Neuron (in vitro differentiated cells): ENCODE measurements at regions not wholly inside any gene's neighbourhood (a gene's known extent, or its start where the extent isn't known, plus 50 kb on each side); places are given as distances from the start of the nearest gene placed in this dataset.
"Not testable (repeated sequence)": the region's sequence is repeated elsewhere in the genome, so short reads cannot be mapped to it uniquely, and the experiment has no call there.

Experiments used
- H2AFZ ChIP-seq: one replicate; pipeline ENCODE4 v1.6.1; 2013; ENCODE audit warnings: low read depth, mild to moderate bottlenecking, inconsistent platforms, low read length, moderate library complexity
- H3K27me3 ChIP-seq: one replicate; pipeline ENCODE4 v1.6.1; 2013; ENCODE audit warnings: low read length; ENCODE audit not compliant: insufficient read depth
- H3K36me3 ChIP-seq: one replicate; pipeline ENCODE4 v1.6.1; 2013; ENCODE audit warnings: low read length; ENCODE audit not compliant: insufficient read depth
- H3K4me1 ChIP-seq: one replicate; pipeline ENCODE4 v1.6.1; 2013; ENCODE audit warnings: low read length; ENCODE audit not compliant: insufficient read depth
- H3K4me3 ChIP-seq: 2 replicates; pipeline ENCODE4 v1.5.1; 2013; ENCODE audit warnings: mild to moderate bottlenecking, low read length, moderate library complexity
- H3K9me3 ChIP-seq: one replicate; pipeline ENCODE4 v1.6.1; 2013; ENCODE audit warnings: low read length

DNA sequence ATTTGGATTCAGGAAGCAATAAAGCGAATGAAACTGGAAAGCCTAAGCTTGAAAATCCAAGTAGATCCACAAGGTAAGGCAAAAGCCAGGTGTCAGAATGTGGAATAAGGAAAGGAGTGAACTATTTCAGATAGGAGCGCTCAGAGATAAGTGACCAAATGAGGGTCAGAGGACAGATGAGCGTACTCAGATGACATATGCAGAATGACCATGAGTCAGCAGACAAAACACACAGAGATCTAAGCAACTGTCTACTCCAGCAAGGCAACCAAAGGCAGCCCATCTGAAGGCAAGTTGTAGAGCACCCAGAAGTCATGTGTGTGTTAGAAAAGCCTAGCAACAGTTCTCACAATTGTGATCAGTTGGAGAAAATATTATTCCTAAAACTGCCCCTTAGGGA lies 548.4 kb upstream of the FSHR start:
- H3K27me3 ChIP-seq: no peaks in the 10 kb centered on the region
- H3K9me3 ChIP-seq: no peaks in the 10 kb centered on the region
- H3K4me3 ChIP-seq: no peak overlapping the region
- no peaks in the 10 kb centered on the region for H3K36me3 ChIP-seq
- no peak overlapping the region for H2AFZ ChIP-seq
- H3K4me1 ChIP-seq: no peaks in the 10 kb centered on the region

GRCh38 chr2:49693961-49694360 lies 539.6 kb upstream of the FSHR start:
- H3K4me1 ChIP-seq: no peaks in the 10 kb centered on the region
- H3K9me3 ChIP-seq: no peaks in the 10 kb centered on the region
- H3K36me3 ChIP-seq: no peaks in the 10 kb centered on the region
- H3K27me3 ChIP-seq: no peaks in the 10 kb centered on the region
- no peak overlapping the region for H3K4me3 ChIP-seq
- no peak overlapping the region for H2AFZ ChIP-seq

GRCh38 chr2:49692022-49692421 lies 537.7 kb upstream of the FSHR start:
- not testable (repeated sequence) for H3K36me3 ChIP-seq, H3K4me3 ChIP-seq, H3K9me3 ChIP-seq, H3K27me3 ChIP-seq, H2AFZ ChIP-seq, H3K4me1 ChIP-seq

DNA sequence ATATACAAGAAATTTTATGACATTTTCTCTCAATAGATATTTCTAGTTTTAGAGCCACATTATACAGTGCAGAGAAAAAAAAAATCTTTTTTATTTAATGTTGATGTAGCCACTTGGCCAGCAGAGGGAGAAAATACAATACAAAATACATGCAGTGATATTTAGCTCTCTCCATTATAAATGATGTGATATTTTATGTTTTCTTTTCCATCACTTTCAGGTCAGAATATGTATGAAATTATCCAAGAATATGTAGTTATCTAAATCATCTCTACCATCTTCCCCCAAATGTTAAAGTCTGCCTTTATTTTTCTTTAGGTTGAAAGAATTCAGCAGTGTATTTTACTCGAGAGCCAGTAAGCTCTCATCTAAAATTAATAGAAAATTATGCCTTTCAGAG lies 533.6 kb upstream of the FSHR start:
- no peaks in the 10 kb centered on the region for H3K27me3 ChIP-seq

DNA sequence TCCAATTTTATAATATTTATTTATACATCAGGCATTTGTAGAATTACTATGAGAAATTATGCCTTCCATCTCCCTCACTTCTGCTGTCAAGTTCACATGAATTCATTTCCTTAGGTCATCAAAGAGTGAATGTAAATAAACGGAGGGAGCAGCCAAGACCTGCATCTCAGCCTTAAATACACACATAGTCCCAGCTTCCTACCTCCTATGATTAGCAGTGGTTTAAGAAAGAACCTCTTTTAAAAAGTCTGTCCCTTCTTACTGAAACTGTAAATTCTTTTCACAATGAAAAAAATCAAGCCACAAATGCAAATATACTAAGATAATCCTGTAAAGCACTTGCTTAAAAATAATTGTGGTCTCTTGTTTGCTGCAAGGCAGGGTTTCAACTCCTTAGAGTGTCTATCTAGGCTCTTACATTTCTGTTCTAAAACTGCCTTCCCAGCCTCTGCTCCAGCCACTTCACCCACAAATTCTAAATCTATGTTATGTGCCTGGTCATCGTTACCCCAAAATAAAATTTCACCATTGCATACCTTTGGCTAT lies 532.7 kb upstream of the FSHR start:
- Histone ChIP-seq H3K4me3 (no peak overlapping the region), H3K27me3 (no peaks in the 10 kb centered on the region), H3K9me3 (no peaks in the 10 kb centered on the region), H3K4me1 (no peaks in the 10 kb centered on the region), H3K36me3 (no peaks in the 10 kb centered on the region), H2AFZ (no peak overlapping the region)

More for the DNA sequence above, 533.6 kb upstream of the FSHR start:
- H3K4me1 ChIP-seq: no peaks in the 10 kb centered on the region
- no peaks in the 10 kb centered on the region for H3K36me3 ChIP-seq
- H3K9me3 ChIP-seq: no peaks in the 10 kb centered on the region
- H3K4me3 ChIP-seq: no peak overlapping the region
- H2AFZ ChIP-seq: peak overlapping the region; percentile 61

DNA sequence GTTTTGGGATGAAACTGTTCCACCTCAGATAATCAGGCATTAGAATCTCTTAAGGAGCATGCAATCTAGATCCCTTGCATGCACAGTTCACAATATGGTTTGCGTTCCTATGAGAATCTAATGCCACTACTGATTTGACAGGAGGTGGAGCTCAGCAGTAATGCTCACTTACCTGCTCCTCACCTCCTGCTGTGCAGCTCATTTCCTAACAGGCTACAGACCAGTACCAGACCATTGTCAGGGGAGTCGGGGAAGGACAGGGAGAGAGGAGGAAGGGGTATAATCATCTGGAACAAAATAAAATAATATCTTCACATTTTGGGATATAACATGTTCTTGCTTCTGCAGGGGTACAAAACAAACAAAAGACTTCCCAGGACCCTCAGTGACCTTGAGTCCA lies 532.0 kb upstream of the FSHR start:
- Histone ChIP-seq H3K27me3 (no peaks in the 10 kb centered on the region), H2AFZ (no peak overlapping the region), H3K4me1 (no peaks in the 10 kb centered on the region), H3K9me3 (no peaks in the 10 kb centered on the region), H3K4me3 (no peak overlapping the region), H3K36me3 (no peaks in the 10 kb centered on the region)

DNA sequence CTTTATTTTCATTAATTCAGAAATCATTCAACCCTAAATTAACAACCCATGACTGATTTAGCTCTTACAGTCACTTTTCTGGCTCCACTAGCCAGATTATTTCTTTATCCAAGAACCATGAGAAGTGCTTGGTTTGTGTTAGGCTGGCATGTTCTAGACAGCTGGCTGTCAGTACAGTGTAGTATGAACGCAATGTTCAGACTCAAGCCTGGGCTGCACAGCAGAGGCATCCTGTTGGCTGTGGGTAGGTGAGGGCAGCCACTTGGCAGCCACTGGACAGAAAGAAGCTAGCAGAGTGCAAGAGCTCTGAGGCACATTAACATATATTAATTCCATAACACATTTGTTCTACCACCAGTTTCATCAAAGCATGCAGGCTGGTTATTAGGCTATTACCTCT lies 522.9 kb upstream of the FSHR start:
- no peaks in the 10 kb centered on the region for H3K27me3 ChIP-seq
- H3K9me3 ChIP-seq: no peaks in the 10 kb centered on the region
- no peaks in the 10 kb centered on the region for H3K4me1 ChIP-seq
- no peak overlapping the region for H2AFZ ChIP-seq
- no peaks in the 10 kb centered on the region for H3K36me3 ChIP-seq
- no peak overlapping the region for H3K4me3 ChIP-seq

DNA sequence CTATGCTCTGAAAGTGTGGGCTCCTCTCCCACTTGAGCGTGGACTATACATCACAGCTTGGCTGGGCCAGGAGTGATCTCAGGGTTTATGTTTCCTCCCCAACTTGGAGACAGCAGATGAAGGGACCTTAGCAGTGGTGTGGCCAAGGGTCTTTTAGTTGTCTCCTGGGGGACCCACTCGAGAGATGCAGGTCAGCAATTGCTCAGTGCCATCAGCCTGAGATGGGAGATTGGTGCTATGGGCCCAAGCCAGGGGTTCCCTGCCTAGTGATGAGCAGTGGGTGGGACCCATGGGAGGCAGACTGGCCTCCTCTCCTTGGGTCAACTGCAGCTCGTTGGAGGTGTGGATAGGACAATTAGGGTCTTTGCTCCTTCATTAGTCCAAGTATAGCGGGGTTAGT lies 510.5 kb upstream of the FSHR start:
- H3K36me3 ChIP-seq: no peaks in the 10 kb centered on the region
- no peaks in the 10 kb centered on the region for H3K9me3 ChIP-seq
- no peak overlapping the region for H3K4me3 ChIP-seq
- no peaks in the 10 kb centered on the region for H3K27me3 ChIP-seq
- no peak overlapping the region for H2AFZ ChIP-seq
- no peaks in the 10 kb centered on the region for H3K4me1 ChIP-seq

DNA sequence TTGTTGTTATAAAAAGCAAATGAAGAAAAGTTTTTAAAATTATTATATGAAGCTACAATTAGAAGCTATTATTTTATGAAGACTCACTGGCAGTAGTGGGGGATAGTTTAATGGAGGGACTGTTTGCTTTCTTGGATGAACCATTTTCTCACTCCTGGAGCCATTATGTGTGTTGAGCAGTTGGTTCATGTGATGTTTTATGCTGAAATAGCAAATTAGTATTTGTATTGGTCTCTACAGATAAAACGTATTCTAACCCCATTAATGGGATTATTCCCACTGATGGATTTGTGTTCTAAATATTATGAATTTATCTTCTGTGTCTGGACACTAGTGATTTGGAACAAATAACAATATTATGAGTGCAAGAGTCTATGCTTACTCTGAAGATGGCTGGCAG lies 507.5 kb upstream of the FSHR start:
- no peak overlapping the region for H3K4me3 ChIP-seq
- H3K9me3 ChIP-seq: no peaks in the 10 kb centered on the region
- H3K36me3 ChIP-seq: no peaks in the 10 kb centered on the region
- H3K4me1 ChIP-seq: no peaks in the 10 kb centered on the region
- H3K27me3 ChIP-seq: no peaks in the 10 kb centered on the region
- H2AFZ ChIP-seq: no peak overlapping the region

DNA sequence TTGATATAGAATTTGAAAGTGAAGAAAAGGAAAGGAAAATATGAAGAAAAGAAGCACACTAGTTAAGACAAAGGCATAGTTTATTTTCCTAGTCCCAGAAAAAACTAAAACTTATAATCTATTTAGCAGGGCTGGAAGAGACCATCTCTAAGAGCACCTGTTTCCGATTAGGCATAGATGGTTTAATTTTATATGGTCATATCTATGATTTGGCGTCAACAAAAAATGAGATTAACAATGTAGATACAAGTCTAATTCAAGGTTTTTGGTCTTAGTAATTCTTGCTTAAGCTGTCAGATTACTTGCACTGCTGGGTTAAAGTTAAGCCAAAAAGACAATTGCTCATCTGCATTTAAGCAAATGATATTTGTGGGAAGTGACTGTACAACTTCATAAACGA lies 502.5 kb upstream of the FSHR start:
- Histone ChIP-seq H3K4me3 (no peak overlapping the region), H2AFZ (no peak overlapping the region), H3K9me3 (no peaks in the 10 kb centered on the region), H3K36me3 (no peaks in the 10 kb centered on the region), H3K4me1 (no peaks in the 10 kb centered on the region), H3K27me3 (no peaks in the 10 kb centered on the region)

- Histone ChIP-seq H3K9me3 (no peaks in the 10 kb centered on the region), H3K36me3 (no peaks in the 10 kb centered on the region), H3K27me3 (no peaks in the 10 kb centered on the region), H3K4me3 (no peak overlapping the region), H2AFZ (no peak overlapping the region), H3K4me1 (peaks cover 1% of the 10 kb centered on the region)
Measured at GRCh38 chr2:49643149-49643548, 488.8 kb upstream of the FSHR start.

GRCh38 chr2:49640630-49641029 lies 486.3 kb upstream of the FSHR start:
- Histone ChIP-seq H3K4me1 (peaks cover 4% of the 10 kb centered on the region), H3K27me3 (no peaks in the 10 kb centered on the region), H3K9me3 (no peaks in the 10 kb centered on the region), H3K36me3 (no peaks in the 10 kb centered on the region), H2AFZ (no peak overlapping the region), H3K4me3 (no peak overlapping the region)

DNA sequence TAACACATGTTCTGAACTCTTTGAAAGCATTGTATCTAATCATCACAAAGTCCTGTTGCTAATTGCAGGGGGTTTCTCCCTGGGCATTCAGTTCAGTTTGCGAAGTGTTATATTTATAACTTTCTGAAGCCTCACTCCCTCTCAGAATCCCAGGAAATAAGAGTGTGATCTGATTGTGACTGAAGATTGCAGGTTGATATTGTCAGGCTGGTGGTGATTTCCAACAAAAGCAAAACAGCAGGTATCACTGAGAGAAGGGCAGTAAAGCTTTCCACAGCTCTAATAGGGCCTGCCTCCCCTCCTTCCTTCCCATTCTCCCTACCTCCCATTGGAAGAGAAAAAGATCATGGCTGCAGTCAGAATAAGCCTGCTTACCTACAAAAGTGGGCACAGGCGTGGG lies 466.7 kb upstream of the FSHR start:
- Histone ChIP-seq H3K36me3 (no peaks in the 10 kb centered on the region), H3K4me3 (no peak overlapping the region), H3K9me3 (no peaks in the 10 kb centered on the region), H3K27me3 (no peaks in the 10 kb centered on the region), H2AFZ (no peak overlapping the region), H3K4me1 (no peaks in the 10 kb centered on the region)

DNA sequence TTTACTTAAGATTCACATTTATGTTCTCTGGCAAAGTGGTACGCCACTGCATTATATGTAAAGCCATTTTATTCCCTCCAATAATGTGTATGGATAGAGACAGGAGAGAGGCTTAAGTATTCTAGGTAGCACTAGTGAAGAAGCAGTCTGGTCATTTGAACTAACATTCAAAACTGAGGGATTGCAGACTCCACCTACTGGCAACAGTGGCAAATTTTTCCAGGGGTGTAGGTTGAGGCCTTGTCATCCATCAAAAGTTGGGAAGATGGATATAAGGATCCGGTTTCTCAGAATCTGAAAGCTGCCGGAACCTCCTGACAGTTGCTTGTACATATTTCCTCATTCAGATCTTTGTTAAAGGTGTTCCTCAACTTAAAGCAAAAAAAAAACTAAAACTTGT lies 465.5 kb upstream of the FSHR start:
- H3K27me3 ChIP-seq: no peaks in the 10 kb centered on the region
- H3K36me3 ChIP-seq: no peaks in the 10 kb centered on the region
- H2AFZ ChIP-seq: no peak overlapping the region

More for the DNA sequence above, 465.5 kb upstream of the FSHR start:
- Histone ChIP-seq H3K4me1 (no peaks in the 10 kb centered on the region), H3K9me3 (no peaks in the 10 kb centered on the region), H3K4me3 (no peak overlapping the region)
